SK-N-SH (cell line): ENCODE measurements at regions not wholly inside any gene's neighbourhood (a gene's known extent, or its start where the extent isn't known, plus 50 kb on each side); places are given as distances from the start of the nearest gene placed in this dataset.
"Not testable (repeated sequence)": the region's sequence is repeated elsewhere in the genome, so short reads cannot be mapped to it uniquely, and the experiment has no call there.

Source experiments
- CTCF ChIP-seq: fragments of 200-600 bp; sonication (generic); IDR thresholded peaks from 2 replicates; pipeline ENCODE4 v1.6.1; 2017; ENCODE audit warnings: antibody characterized with exemption, mild to moderate bottlenecking, moderate library complexity
- EP300 ChIP-seq, 2 experiments: IDR thresholded peaks; 2 replicates each; pipeline versions ENCODE4 v1.4.0 to v1.6.1; 2012; ENCODE audit warnings: borderline replicate concordance in 1 of 2, low read depth in 1 of 2, low read length in 1 of 2
- TAF1 ChIP-seq: IDR thresholded peaks from 2 replicates; pipeline ENCODE4 v1.6.1; 2012; ENCODE audit warnings: low read depth, mild to moderate bottlenecking, low read length, moderate library complexity, borderline replicate concordance
- USF2 ChIP-seq: fragments of 150-350 bp; IDR thresholded peaks from 2 replicates; pipeline ENCODE4 v1.6.1; 2017; ENCODE audit warnings: antibody characterized with exemption, low read length, low read depth, borderline replicate concordance

DNA sequence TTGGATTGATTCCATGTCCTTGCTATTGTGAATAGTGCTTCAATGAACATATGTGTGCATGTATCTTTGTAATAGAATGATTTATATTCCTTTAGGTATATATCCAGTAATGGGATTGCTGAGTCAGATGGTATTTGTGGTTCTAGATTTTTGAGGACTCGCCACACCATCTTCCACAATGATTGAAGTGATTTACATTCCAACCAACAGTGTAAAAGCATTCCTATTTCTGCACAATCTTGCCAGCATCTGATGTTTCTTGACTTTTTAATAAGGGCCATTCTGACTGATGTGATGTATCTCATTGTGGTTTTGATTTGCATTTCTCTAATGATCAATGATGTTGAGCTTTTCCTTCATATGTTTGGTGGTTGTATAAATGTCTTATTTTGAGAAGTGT is 437.9 kb downstream of the IRX1 start:
- TF ChIP-seq TAF1; CTCF; USF2; EP300 (IDR thresholded peaks at IDR 0.05; ENCODE audit: borderline replicate concordance in 1 of 2, low read depth in 1 of 2, low read length in 1 of 2): not testable (repeated sequence)
